A673 (cell line): ENCODE measurements at regions not wholly inside any gene's neighbourhood (a gene's known extent, or its start where the extent isn't known, plus 50 kb on each side); places are given as distances from the start of the nearest gene placed in this dataset.

Experiments used
- CTCF ChIP-seq: fragments of 300-800, 200-600 bp; sonication (generic); conservative IDR thresholded peaks from 2 replicates; pipeline ENCODE4 v1.5.1; 2017; ENCODE audit warnings: low read depth, mild to moderate bottlenecking, antibody characterized with exemption, low read length, moderate library complexity, mixed read lengths
- EZH2 ChIP-seq: fragments of 200-600 bp; sonication (generic); IDR thresholded peaks from 2 replicates; pipeline ENCODE4 v1.6.1; 2017; ENCODE audit warnings: borderline replicate concordance, low read depth, mild to moderate bottlenecking, mixed read lengths, antibody characterized with exemption, low read length; ENCODE audit not compliant: poor library complexity, severe bottlenecking

- TF ChIP-seq CTCF (no peak), EZH2 (no peak)
Observed at GRCh38 chr20:51118216-51118615, 95.3 kb upstream of the KCNG1 start.
